Rectal smooth muscle tissue (tissue), 1 donor: ENCODE measurements at regions not wholly inside any gene's neighbourhood (a gene's known extent, or its start where the extent isn't known, plus 50 kb on each side); places are given as distances from the start of the nearest gene placed in this dataset.

Experiments used
- H3K27ac ChIP-seq: one replicate; pipeline ENCODE4 v1.7.0; 2013; ENCODE audit warnings: low read depth, low read length, inconsistent platforms
- H3K27me3 ChIP-seq: one replicate; pipeline ENCODE4 v1.7.0; 2013; ENCODE audit warnings: low read length; ENCODE audit not compliant: control insufficient read depth, insufficient read depth
- H3K36me3 ChIP-seq: one replicate; pipeline ENCODE4 v1.7.0; 2013; ENCODE audit warnings: low read length; ENCODE audit not compliant: control insufficient read depth, insufficient read depth
- H3K4me1 ChIP-seq: one replicate; pipeline ENCODE4 v1.7.0; 2013; ENCODE audit warnings: low read length; ENCODE audit not compliant: control insufficient read depth, insufficient read depth
- H3K4me3 ChIP-seq: one replicate; pipeline ENCODE4 v1.7.0; 2013; ENCODE audit warnings: low read length
- H3K9ac ChIP-seq: one replicate; pipeline ENCODE4 v1.7.0; 2013; ENCODE audit warnings: low read length

- Histone ChIP-seq H3K27me3 (no peaks in the 10 kb centered on the region), H3K9ac (no peak overlapping the region), H3K4me3 (no peak overlapping the region), H3K36me3 (no peaks in the 10 kb centered on the region), H3K4me1 (peaks cover 11% of the 10 kb centered on the region), H3K27ac (no peak overlapping the region)
Observed at GRCh38 chr20:57960803-57961575, 251.2 kb upstream of the PMEPA1 start.

DNA sequence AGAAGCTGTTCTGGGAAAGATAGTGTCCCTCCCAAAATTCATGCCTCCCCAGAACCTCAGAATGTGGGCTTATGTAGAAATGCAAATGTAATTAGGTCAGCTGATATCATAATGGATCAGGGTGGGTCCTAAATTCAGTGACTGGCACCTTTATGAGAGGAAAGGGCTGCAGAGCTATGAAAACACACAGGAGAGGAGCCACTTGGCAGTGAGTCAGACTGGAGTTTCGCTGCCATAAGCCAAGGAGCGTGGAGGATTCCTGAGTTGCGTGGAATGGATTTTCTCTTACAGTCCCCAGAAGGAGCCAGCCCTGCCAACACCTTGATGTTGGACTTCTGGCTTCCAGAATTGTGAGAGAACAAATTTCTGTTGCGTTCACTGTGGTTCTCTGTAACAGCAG is 249.8 kb upstream of the PMEPA1 start:
- Histone ChIP-seq H3K9ac (no peak overlapping the region), H3K27ac (peak overlapping the region; percentile 68), H3K36me3 (no peaks in the 10 kb centered on the region), H3K4me3 (no peak overlapping the region), H3K4me1 (peaks cover 11% of the 10 kb centered on the region), H3K27me3 (no peaks in the 10 kb centered on the region)

- peaks cover 11% of the 10 kb centered on the region for H3K4me1 ChIP-seq
- no peak overlapping the region for H3K9ac ChIP-seq
- H3K4me3 ChIP-seq, result peak overlapping the region; percentile 18
- peak overlapping the region; percentile 68 for H3K27ac ChIP-seq
- no peaks in the 10 kb centered on the region for H3K36me3 ChIP-seq
- no peaks in the 10 kb centered on the region for H3K27me3 ChIP-seq
Observed at GRCh38 chr20:57959018-57959417, 249.2 kb upstream of the PMEPA1 start.

GRCh38 chr20:57958050-57958420 is 248.2 kb upstream of the PMEPA1 start:
- Histone ChIP-seq H3K4me1 (peaks cover 11% of the 10 kb centered on the region), H3K9ac (no peak overlapping the region), H3K36me3 (no peaks in the 10 kb centered on the region), H3K4me3 (no peak overlapping the region), H3K27ac (peak overlapping the region; percentile 55), H3K27me3 (no peaks in the 10 kb centered on the region)

DNA sequence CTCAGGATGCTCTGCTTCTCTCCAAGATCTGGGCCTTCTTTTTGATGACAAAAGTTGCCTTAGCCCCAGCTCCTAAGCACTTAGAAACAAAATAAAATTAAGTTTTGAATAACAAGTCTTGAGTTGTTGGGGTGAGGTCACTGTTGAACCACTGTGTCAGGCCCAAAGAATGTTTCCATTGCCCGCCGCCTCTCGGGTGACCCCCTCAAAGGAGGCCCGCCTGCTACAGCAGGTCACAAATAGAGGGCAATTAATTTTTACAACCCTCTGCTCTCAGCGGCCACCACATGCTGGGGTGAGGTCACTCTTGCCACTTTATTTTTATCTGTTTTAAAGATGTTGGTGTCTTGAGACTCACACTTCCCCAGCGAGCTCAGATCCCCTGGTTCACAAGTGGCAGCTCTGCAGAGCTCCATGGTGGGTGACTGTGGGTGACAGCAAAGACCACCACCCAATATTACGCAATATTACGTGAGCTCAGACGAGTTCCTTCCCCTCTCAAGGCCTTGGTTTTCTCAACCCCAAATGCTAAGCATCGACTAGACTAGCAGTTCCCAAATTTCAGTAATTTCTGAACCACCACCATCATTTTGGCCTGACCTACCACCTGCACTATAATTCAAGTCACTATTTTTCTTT is 247.7 kb upstream of the PMEPA1 start:
- Histone ChIP-seq H3K27me3 (no peaks in the 10 kb centered on the region), H3K36me3 (no peaks in the 10 kb centered on the region), H3K9ac (no peak overlapping the region), H3K27ac (peak overlapping the region; percentile 56), H3K4me1 (peaks cover 11% of the 10 kb centered on the region), H3K4me3 (no peak overlapping the region)

DNA sequence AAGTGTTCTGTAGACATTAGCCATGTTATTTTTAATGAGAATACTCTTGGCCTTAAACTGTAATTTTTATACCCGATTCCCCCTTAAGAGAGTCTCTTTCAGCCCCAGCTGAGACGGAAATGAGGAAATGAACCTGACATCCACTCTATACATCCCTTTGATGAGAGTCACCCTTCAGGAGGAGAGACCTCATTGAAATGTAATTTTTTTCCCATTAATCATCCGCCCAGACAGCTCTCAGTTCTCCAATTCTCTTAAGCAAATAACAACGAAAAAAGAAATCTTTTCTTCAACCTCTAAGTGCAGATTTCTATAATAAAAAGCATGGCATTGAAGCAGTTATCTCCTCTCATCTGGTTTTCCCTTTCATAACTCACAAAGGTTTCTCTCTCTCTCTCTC is 243.8 kb upstream of the PMEPA1 start:
- Histone ChIP-seq H3K4me1 (peaks cover 1% of the 10 kb centered on the region), H3K36me3 (no peaks in the 10 kb centered on the region), H3K27me3 (no peaks in the 10 kb centered on the region), H3K27ac (no peak overlapping the region), H3K9ac (no peak overlapping the region), H3K4me3 (no peak overlapping the region)

DNA sequence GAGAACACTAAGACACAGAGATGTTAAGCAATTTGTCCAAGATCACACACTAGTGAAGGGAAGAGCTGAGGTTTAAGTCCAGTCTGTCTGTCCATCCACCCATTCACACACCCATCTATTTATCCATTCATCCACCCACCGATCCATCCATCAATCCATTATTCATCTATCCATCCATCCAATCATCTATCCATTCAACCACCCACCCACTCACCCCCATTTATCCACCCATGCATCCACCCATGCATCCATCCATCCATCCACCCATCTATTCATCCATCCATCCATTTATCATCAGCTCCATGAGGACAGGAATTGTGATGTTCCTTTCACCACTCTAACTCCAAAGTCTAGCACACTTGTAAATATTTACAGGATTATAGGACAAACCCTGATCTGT is 242.3 kb upstream of the PMEPA1 start:
- H3K9ac ChIP-seq, result no peak overlapping the region
- no peaks in the 10 kb centered on the region for H3K36me3 ChIP-seq
- no peaks in the 10 kb centered on the region for H3K4me1 ChIP-seq
- H3K27me3 ChIP-seq, result no peaks in the 10 kb centered on the region
- H3K27ac ChIP-seq, result no peak overlapping the region
- no peak overlapping the region for H3K4me3 ChIP-seq

GRCh38 chr20:57951549-57951948 is 241.7 kb upstream of the PMEPA1 start:
- Histone ChIP-seq H3K36me3 (no peaks in the 10 kb centered on the region), H3K27ac (no peak overlapping the region), H3K4me3 (no peak overlapping the region), H3K27me3 (no peaks in the 10 kb centered on the region), H3K9ac (no peak overlapping the region), H3K4me1 (no peaks in the 10 kb centered on the region)

GRCh38 chr20:57950764-57951485 is 241.1 kb upstream of the PMEPA1 start:
- H3K27ac ChIP-seq, result no peak overlapping the region
- no peaks in the 10 kb centered on the region for H3K36me3 ChIP-seq
- H3K4me3 ChIP-seq, result no peak overlapping the region
- no peaks in the 10 kb centered on the region for H3K4me1 ChIP-seq
- no peaks in the 10 kb centered on the region for H3K27me3 ChIP-seq
- no peak overlapping the region for H3K9ac ChIP-seq

GRCh38 chr20:57948180-57948955 is 238.6 kb upstream of the PMEPA1 start:
- Histone ChIP-seq H3K4me1 (no peaks in the 10 kb centered on the region), H3K27ac (no peak overlapping the region), H3K9ac (no peak overlapping the region), H3K4me3 (no peak overlapping the region), H3K27me3 (no peaks in the 10 kb centered on the region), H3K36me3 (no peaks in the 10 kb centered on the region)

GRCh38 chr20:57947421-57948179 is 237.8 kb upstream of the PMEPA1 start:
- Histone ChIP-seq H3K4me1 (no peaks in the 10 kb centered on the region), H3K9ac (no peak overlapping the region), H3K4me3 (no peak overlapping the region), H3K27ac (no peak overlapping the region), H3K27me3 (no peaks in the 10 kb centered on the region), H3K36me3 (no peaks in the 10 kb centered on the region)
